ENCODE measurements at regions not wholly inside any gene's neighbourhood (a gene's known extent, or its start where the extent isn't known, plus 50 kb on each side); places are given as distances from the start of the nearest gene placed in this dataset.

DNA sequence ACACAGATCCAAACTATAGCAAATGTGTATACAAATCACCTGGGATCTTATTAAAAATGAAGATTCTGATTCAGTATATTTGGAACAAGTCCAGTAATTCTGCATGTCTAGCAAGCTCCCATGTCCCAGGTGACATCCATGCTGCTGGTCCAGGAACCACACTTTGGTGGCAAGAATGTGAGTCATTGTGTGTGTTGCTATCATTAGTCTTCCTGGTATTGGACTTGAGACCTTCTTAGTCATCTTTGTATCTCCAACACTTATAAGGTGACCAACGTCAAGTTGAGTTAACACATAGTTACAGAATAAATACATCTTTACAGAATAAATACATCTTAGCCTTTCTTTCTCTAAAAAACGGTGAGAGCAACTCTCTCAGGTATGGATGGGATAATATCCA is 107.9 kb upstream of the NDUFV2 start:
- ATAC-seq, result no peak
- Histone ChIP-seq H3K27me3 (ENCODE audit: control insufficient read depth in 1 of 2, insufficient read depth in 2 of 2, low read length in 2 of 2) (no peaks in the 10 kb centered on the region; a peak in 1 of 5 replicates), H3K9ac (ENCODE audit: insufficient read depth, low read depth, low read length) (no peak overlapping the region), H4K20me1 (ENCODE audit: insufficient read depth, low read length) (no peaks in the 10 kb centered on the region), H3K36me3 (replicated peaks in 1 of 2; ENCODE audit: control insufficient read depth in 1 of 2, insufficient read depth in 2 of 2, low read length in 2 of 2) (no peaks in the 10 kb centered on the region), H3K4me2 (ENCODE audit: low read depth, low read length) (no peak overlapping the region), H3K4me1 (ENCODE audit: insufficient read depth, low read length) (no peaks in the 10 kb centered on the region), H3K4me3 (replicated peaks in 1 of 3; ENCODE audit: insufficient read depth in 1 of 3, low read depth in 2 of 3, low read length in 3 of 3) (no peak overlapping the region), H3K79me2 (ENCODE audit: insufficient read depth, low read length) (no peaks in the 10 kb centered on the region), H2AFZ (ENCODE audit: low read length) (no peak overlapping the region), H3K27ac (ENCODE audit: extremely low read length, insufficient read depth, low read length) (no peak overlapping the region), H3K9me3 (ENCODE audit: low read length) (no peaks in the 10 kb centered on the region)
- in situ Hi-C loops (cut with HindIII; ENCODE audit: extremely low pct_ligation_motif_present, low pct_unique_long_range_greater_than_20kb) (loop anchor here (10.0 kb wide), 1 partner anchor 520 kb away; no protein-coding TSS in a partner anchor), intact Hi-C loops (cut with micrococcal nuclease; ENCODE audit: unreplicated experiment) (no loop called here)
- no peak for DNase-seq (ENCODE audit: low spot score)
- ChIA-PET CTCF (ENCODE audit: low intra/inter-chr PET ratio, low total read pairs) (no interaction called here), POLR2A (no interaction called here)
- WGBS (ENCODE audit: low lambda C conversion rate), result 2% methylated on average over 2 of the region's 2 CpGs
- FAIRE-seq, result no peak
- BruUV-seq (replicated peaks), result no TSS peak
- TF ChIP-seq TOE1 (CRISPR knock-in tag; IDR thresholded peaks at IDR 0.05), result no peak
- TF ChIP-seq FOSL2 (CRISPR knock-in tag; IDR thresholded peaks at IDR 0.05), result peak; percentile 30; the same call in 1 of the 2 replicates
- TF ChIP-seq POLR2G (IDR thresholded peaks at IDR 0.05; ENCODE audit: low read depth, low read length), result no peak

DNA sequence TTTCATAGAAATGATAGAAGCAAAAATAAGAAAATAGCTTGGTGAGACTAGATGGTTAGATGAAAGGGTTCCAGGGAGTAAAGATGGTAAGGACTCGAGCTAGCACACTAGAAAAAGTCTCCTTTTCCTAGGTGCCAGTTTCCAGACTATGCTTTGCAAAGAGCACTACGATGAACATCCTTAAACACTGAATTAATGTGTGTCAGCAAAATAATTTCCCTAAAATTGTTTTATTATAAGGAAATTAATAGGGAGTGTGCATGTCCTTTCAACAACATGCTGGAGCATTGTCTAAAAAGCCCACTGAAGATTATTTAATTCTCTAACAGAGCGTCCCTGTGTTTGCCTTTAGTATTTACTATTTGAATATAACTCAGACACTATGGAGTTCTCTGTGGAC is 107.4 kb upstream of the NDUFV2 start:
- H2AFZ ChIP-seq (ENCODE audit: low read length), result no peak overlapping the region
- WGBS (ENCODE audit: low lambda C conversion rate), result 30% methylated on average over 3 of the region's 3 CpGs
- intact Hi-C loops (cut with micrococcal nuclease; ENCODE audit: unreplicated experiment), result no loop called here
- no peak overlapping the region for H3K27ac ChIP-seq (ENCODE audit: extremely low read length, insufficient read depth, low read length)
- ATAC-seq, result no peak
- DNase-seq (ENCODE audit: low spot score), result no peak
- no peak for FAIRE-seq
- TF ChIP-seq ZNF780A (CRISPR knock-in tag; IDR thresholded peaks at IDR 0.05) (no peak), MAFF (IDR thresholded peaks at IDR 0.05; ENCODE audit: low read depth, low read length) (peak; percentile 64), MAFK (conservative IDR thresholded peaks at IDR 0.05 in 1 of 2, IDR thresholded peaks at IDR 0.05 in 1 of 2; ENCODE audit: low read length in 2 of 2) (peak; percentile 42 to 78; a peak in 3 of 4 replicates)
- BruUV-seq (replicated peaks), result no TSS peak
- H3K9ac ChIP-seq (ENCODE audit: insufficient read depth, low read depth, low read length), result no peak overlapping the region
- no peaks in the 10 kb centered on the region for H3K79me2 ChIP-seq (ENCODE audit: insufficient read depth, low read length)
- no peaks in the 10 kb centered on the region for H4K20me1 ChIP-seq (ENCODE audit: insufficient read depth, low read length)
- no peaks in the 10 kb centered on the region; a peak in 2 of 5 replicates for H3K27me3 ChIP-seq (ENCODE audit: control insufficient read depth in 1 of 2, insufficient read depth in 2 of 2, low read length in 2 of 2)
- H3K4me3 ChIP-seq (replicated peaks in 1 of 3; ENCODE audit: insufficient read depth in 1 of 3, low read depth in 2 of 3, low read length in 3 of 3), result no peak overlapping the region
- no peaks in the 10 kb centered on the region for H3K4me1 ChIP-seq (ENCODE audit: insufficient read depth, low read length)
- ChIA-PET CTCF (ENCODE audit: low intra/inter-chr PET ratio, low total read pairs) (no interaction called here), POLR2A (no interaction called here)
- no peaks in the 10 kb centered on the region for H3K9me3 ChIP-seq (ENCODE audit: low read length)
- H3K36me3 ChIP-seq (replicated peaks in 1 of 2; ENCODE audit: control insufficient read depth in 1 of 2, insufficient read depth in 2 of 2, low read length in 2 of 2), result no peaks in the 10 kb centered on the region
- no peak overlapping the region for H3K4me2 ChIP-seq (ENCODE audit: low read depth, low read length)
- in situ Hi-C loops (cut with HindIII; ENCODE audit: extremely low pct_ligation_motif_present, low pct_unique_long_range_greater_than_20kb), result loop anchor here (10.0 kb wide), 1 partner anchor 520 kb away; no protein-coding TSS in a partner anchor
